Neural cell (in vitro differentiated cells): ENCODE measurements at regions not wholly inside any gene's neighbourhood (a gene's known extent, or its start where the extent isn't known, plus 50 kb on each side); places are given as distances from the start of the nearest gene placed in this dataset.

ENCODE experiments used
- EP300 ChIP-seq: fragments of 450-650 bp; conservative IDR thresholded peaks from 2 replicates; pipeline ENCODE4 v1.6.1; 2014; ENCODE audit warnings: antibody characterized with exemption, mild to moderate bottlenecking, moderate library complexity; ENCODE audit not compliant: poor library complexity, severe bottlenecking
- POLR2AphosphoS5 ChIP-seq: IDR thresholded peaks from 2 replicates; pipeline ENCODE4 v1.6.1; 2012
- TAF1 ChIP-seq: IDR thresholded peaks from 2 replicates; pipeline ENCODE4 v1.6.1; 2012; ENCODE audit warnings: low read depth
- TF ChIP-seq, protein P1 (sequence below): fragments of 450-650 bp; IDR thresholded peaks from 2 replicates; pipeline ENCODE4 v1.5.1; 2014; ENCODE audit warnings: antibody characterized with exemption, mild to moderate bottlenecking, moderate library complexity; ENCODE audit not compliant: poor library complexity, severe bottlenecking
- TF ChIP-seq, protein P2 (sequence below): IDR thresholded peaks from 2 replicates; pipeline ENCODE4 v1.6.1; 2012; ENCODE audit warnings: borderline replicate concordance

DNA sequence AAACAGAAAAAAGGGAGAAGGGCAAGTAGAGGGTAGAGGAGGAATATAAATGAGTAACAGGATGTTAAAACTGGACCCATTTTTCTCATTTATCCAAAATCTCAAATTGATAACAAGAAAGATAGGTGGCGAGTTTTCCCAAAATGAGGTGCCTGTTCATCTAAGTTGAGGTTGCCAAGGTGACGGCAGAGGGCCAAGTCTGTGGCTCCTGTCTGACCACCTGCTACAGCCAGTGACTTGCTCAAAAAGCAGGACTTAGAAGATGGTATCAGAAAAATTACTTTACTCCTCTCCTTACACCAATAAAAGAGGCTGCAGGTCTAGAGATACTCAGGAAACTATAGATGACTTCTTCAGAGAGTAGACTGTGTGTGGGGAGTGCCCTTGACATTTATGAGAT, 137.6 kb upstream of the ZNF385D start:
- TF ChIP-seq, protein P1, sequence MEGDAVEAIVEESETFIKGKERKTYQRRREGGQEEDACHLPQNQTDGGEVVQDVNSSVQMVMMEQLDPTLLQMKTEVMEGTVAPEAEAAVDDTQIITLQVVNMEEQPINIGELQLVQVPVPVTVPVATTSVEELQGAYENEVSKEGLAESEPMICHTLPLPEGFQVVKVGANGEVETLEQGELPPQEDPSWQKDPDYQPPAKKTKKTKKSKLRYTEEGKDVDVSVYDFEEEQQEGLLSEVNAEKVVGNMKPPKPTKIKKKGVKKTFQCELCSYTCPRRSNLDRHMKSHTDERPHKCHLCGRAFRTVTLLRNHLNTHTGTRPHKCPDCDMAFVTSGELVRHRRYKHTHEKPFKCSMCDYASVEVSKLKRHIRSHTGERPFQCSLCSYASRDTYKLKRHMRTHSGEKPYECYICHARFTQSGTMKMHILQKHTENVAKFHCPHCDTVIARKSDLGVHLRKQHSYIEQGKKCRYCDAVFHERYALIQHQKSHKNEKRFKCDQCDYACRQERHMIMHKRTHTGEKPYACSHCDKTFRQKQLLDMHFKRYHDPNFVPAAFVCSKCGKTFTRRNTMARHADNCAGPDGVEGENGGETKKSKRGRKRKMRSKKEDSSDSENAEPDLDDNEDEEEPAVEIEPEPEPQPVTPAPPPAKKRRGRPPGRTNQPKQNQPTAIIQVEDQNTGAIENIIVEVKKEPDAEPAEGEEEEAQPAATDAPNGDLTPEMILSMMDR: no peak
- TF ChIP-seq TAF1 (no peak), POLR2AphosphoS5 (no peak), EP300 (no peak)
- TF ChIP-seq, protein P2, sequence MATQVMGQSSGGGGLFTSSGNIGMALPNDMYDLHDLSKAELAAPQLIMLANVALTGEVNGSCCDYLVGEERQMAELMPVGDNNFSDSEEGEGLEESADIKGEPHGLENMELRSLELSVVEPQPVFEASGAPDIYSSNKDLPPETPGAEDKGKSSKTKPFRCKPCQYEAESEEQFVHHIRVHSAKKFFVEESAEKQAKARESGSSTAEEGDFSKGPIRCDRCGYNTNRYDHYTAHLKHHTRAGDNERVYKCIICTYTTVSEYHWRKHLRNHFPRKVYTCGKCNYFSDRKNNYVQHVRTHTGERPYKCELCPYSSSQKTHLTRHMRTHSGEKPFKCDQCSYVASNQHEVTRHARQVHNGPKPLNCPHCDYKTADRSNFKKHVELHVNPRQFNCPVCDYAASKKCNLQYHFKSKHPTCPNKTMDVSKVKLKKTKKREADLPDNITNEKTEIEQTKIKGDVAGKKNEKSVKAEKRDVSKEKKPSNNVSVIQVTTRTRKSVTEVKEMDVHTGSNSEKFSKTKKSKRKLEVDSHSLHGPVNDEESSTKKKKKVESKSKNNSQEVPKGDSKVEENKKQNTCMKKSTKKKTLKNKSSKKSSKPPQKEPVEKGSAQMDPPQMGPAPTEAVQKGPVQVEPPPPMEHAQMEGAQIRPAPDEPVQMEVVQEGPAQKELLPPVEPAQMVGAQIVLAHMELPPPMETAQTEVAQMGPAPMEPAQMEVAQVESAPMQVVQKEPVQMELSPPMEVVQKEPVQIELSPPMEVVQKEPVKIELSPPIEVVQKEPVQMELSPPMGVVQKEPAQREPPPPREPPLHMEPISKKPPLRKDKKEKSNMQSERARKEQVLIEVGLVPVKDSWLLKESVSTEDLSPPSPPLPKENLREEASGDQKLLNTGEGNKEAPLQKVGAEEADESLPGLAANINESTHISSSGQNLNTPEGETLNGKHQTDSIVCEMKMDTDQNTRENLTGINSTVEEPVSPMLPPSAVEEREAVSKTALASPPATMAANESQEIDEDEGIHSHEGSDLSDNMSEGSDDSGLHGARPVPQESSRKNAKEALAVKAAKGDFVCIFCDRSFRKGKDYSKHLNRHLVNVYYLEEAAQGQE: no peak
